RKO (cell line): ENCODE measurements at regions not wholly inside any gene's neighbourhood (a gene's known extent, or its start where the extent isn't known, plus 50 kb on each side); places are given as distances from the start of the nearest gene placed in this dataset.

Experiments used
- DNase-seq: peaks from one replicate; pipeline ENCODE4 v3.0.0-alpha.2; 2016; ENCODE audit warnings: low spot score

GRCh38 chr1:101152633-101153032, 84.2 kb upstream of the S1PR1 start:
- DNase-seq = no peak

- DNase-seq = no peak
Observed at GRCh38 chr1:101151286-101151685, 85.5 kb upstream of the S1PR1 start.

GRCh38 chr1:101150670-101151069, 86.1 kb upstream of the S1PR1 start:
- DNase-seq = peak; percentile 30

- no peak for DNase-seq
Observed at GRCh38 chr1:101150266-101150665, 86.6 kb upstream of the S1PR1 start.

GRCh38 chr1:101148980-101149379, 87.8 kb upstream of the S1PR1 start:
- DNase-seq = no peak

- DNase-seq = no peak
Observed at GRCh38 chr1:101147381-101147780, 89.4 kb upstream of the S1PR1 start.

- no peak for DNase-seq
Observed at GRCh38 chr1:101145449-101145820, 91.4 kb upstream of the S1PR1 start.

GRCh38 chr1:101144671-101145448, 92.0 kb upstream of the S1PR1 start:
- DNase-seq = no peak

- no peak for DNase-seq
Observed at GRCh38 chr1:101142244-101142643, 94.6 kb upstream of the S1PR1 start.

GRCh38 chr1:101141376-101141775, 95.4 kb upstream of the S1PR1 start:
- no peak for DNase-seq

GRCh38 chr1:101139821-101140718, 96.7 kb upstream of the S1PR1 start:
- DNase-seq = no peak

- DNase-seq = no peak
Observed at GRCh38 chr1:101139130-101139529, 97.7 kb upstream of the S1PR1 start.

GRCh38 chr1:101137144-101138126, 99.4 kb upstream of the S1PR1 start:
- no peak for DNase-seq

GRCh38 chr1:101136739-101137138, 100.1 kb upstream of the S1PR1 start:
- no peak for DNase-seq

GRCh38 chr1:101136271-101136670, 100.5 kb upstream of the S1PR1 start:
- DNase-seq = no peak

- DNase-seq = no peak
Observed at GRCh38 chr1:101135526-101135925, 101.3 kb upstream of the S1PR1 start.

- no peak for DNase-seq
Observed at GRCh38 chr1:101131239-101131843, 105.5 kb upstream of the S1PR1 start.

- DNase-seq = no peak
Observed at GRCh38 chr1:101130673-101131072, 105.1 kb upstream of the DPH5 start.

GRCh38 chr1:101128846-101129245, 103.3 kb upstream of the DPH5 start:
- DNase-seq = no peak

GRCh38 chr1:101128211-101128727, 102.7 kb upstream of the DPH5 start:
- DNase-seq = no peak

- no peak for DNase-seq
Observed at GRCh38 chr1:101124405-101124804, 98.8 kb upstream of the DPH5 start.
